LNCAP (cell line): ENCODE measurements at regions not wholly inside any gene's neighbourhood (a gene's known extent, or its start where the extent isn't known, plus 50 kb on each side); places are given as distances from the start of the nearest gene placed in this dataset.

Experiments used
- TF ChIP-seq, protein P1 (sequence below): fragments of 450-650 bp; IDR thresholded peaks from 2 replicates; pipeline ENCODE4 v1.5.1; 2017; ENCODE audit warnings: mild to moderate bottlenecking

DNA sequence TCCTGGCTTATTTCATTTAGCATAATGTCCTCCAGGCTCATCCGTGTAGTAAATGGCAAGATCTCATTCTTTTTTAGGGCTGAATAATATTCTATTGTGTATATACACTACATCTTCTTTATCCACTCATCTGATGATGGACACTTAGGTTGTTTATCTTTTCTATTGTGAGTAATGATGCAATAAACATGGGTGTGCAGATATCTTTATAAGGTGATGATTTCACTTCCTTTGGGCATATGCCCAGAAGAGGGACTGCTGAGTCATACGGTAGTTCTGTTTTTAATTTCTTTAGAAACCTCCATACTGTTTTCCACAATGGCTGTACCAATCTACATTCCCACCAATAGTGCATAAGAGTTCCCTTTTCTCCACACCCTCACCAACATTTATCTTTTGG is 317.6 kb upstream of the CNKSR2 start:
- TF ChIP-seq, protein P1, sequence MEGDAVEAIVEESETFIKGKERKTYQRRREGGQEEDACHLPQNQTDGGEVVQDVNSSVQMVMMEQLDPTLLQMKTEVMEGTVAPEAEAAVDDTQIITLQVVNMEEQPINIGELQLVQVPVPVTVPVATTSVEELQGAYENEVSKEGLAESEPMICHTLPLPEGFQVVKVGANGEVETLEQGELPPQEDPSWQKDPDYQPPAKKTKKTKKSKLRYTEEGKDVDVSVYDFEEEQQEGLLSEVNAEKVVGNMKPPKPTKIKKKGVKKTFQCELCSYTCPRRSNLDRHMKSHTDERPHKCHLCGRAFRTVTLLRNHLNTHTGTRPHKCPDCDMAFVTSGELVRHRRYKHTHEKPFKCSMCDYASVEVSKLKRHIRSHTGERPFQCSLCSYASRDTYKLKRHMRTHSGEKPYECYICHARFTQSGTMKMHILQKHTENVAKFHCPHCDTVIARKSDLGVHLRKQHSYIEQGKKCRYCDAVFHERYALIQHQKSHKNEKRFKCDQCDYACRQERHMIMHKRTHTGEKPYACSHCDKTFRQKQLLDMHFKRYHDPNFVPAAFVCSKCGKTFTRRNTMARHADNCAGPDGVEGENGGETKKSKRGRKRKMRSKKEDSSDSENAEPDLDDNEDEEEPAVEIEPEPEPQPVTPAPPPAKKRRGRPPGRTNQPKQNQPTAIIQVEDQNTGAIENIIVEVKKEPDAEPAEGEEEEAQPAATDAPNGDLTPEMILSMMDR, result no peak

GRCh38 chrX:21047034-21047455 is 327.2 kb upstream of the CNKSR2 start:
- TF ChIP-seq, protein P1, result no peak

- TF ChIP-seq, protein P1, result no peak
Measured at GRCh38 chrX:21014326-21014725, 359.9 kb upstream of the CNKSR2 start.

DNA sequence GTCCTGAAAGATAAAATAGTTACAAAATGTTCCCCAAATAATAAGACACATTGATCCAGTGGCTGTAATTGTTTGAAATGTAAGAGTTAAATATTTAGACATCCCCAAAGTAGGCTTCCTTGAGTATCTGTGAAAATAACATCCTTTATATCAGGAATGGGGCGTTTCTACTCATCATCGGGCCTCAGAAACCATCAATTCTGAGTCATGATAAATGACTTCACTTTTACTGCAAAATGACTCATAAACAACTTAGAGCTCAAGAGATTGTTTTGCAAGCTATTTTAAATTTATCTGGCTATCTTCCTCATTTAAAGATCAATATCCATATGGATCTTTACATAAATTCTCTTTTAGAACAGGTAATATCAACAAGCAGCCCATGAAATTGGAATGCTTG is 369.4 kb upstream of the CNKSR2 start:
- TF ChIP-seq, protein P1, result no peak

DNA sequence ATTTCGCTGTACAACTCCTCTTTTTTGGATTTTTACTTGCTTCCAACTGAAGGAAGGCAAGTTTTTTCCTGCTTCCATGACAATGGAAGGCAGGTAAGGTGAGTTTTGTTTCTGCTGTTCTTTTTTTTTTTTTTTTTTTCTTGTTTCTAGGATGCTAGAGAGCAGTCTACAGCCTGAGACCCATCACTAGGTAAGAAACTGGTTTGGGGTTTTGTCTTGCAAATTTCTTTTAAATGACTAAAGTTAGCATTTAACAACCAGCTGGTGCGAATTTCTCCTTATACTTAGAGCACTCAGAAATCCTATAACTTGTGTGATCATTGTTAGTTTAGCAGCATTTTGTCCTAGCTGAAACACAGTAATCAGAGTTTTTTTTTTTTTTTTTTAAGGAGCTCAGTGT is 378.4 kb upstream of the CNKSR2 start:
- TF ChIP-seq, protein P1, result no peak

- TF ChIP-seq, protein P1, result no peak
Measured at GRCh38 chrX:20989361-20989760, 384.9 kb upstream of the CNKSR2 start.

GRCh38 chrX:20988804-20989203 is 385.4 kb upstream of the CNKSR2 start:
- TF ChIP-seq, protein P1, result no peak

GRCh38 chrX:20988118-20988517 is 386.1 kb upstream of the CNKSR2 start:
- TF ChIP-seq, protein P1, result no peak
